HG03378 (cell line): ENCODE measurements at regions not wholly inside any gene's neighbourhood (a gene's known extent, or its start where the extent isn't known, plus 50 kb on each side); places are given as distances from the start of the nearest gene placed in this dataset.

ENCODE experiments used
- ATAC-seq: cut with Tn5 transposase; IDR thresholded peaks from one replicate; pipeline ENCODE4 v1.9.1; 2021; ENCODE audit warnings: mild to moderate bottlenecking, moderate library complexity; ENCODE audit not compliant: unreplicated experiment

DNA sequence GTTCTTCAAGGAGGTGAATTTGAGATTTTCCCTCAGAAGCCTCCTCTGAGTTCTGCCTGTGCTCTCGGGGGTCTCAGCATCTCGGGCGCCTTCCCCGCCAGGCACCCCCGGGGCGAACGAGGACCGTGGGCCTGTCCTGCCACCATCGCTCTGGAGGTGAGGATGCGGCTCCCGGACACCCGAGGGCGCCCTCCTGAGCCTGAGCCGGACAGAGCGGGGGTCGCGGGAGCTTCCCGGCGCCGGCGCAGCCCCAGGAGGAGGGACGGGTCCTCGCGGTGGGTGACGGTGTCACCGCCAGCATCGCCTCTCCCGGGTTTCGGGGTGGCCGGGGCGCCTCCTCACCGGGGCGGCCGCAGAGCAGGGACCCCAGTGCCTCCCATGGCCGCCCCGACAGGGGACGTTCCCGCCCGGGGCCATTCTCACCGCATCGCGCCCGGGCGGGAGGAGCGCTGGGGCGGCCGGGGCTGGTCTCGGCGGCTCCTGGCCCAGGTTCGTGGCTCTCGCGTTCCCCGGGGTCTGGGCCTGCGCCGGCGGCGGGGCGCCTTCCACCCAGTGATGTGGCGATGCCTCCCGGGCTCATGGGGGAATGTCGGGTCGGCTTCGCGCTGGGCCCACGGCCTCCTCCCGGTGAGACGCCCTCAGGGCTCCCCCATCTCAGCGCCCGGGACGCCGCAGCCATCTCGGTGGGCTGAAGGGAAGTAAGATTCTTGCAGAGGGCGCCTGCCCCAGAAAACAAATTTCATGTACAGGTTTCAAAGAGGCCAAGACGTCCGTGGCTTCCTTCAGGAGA is 210.5 kb downstream of the ERMARD start:
- no peak for ATAC-seq

GRCh38 chr6:169960886-169961611 is 209.6 kb downstream of the ERMARD start:
- ATAC-seq = no peak

DNA sequence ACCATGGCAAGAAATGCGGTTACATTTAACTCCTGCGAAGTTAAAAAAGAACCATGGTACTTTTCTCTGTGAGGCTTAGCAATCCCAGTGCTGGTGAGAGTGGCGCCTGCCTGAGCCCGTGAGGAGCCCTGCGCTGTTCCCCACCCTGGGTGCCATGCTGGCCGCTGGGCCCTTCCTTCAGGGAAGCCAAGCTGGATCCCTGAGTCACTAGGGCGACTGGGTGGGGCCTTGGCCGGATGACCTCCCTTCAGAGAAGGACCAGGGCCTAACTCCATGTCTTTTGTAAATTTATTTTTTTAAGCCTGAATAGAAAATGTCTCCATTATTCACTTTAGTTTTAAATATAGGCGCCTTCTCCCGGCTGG is 209.1 kb downstream of the ERMARD start:
- ATAC-seq = no peak

DNA sequence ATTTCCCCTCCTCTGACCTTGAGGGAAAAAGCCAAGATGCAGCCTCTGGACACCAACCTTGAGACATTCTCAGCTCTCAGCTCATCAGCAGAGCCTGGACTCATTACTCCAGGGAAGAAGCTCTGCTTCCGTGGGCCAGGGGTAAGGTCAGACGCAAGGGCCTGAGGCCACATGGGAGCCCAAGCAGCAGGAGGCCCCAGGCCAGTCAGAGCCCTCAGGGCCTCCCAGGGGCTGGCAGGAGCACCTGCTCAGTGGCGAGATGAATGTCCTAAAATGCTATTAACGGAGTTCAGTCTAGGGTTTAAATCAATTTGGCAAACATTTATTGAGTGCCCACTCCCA is 208.6 kb downstream of the ERMARD start:
- ATAC-seq = no peak

DNA sequence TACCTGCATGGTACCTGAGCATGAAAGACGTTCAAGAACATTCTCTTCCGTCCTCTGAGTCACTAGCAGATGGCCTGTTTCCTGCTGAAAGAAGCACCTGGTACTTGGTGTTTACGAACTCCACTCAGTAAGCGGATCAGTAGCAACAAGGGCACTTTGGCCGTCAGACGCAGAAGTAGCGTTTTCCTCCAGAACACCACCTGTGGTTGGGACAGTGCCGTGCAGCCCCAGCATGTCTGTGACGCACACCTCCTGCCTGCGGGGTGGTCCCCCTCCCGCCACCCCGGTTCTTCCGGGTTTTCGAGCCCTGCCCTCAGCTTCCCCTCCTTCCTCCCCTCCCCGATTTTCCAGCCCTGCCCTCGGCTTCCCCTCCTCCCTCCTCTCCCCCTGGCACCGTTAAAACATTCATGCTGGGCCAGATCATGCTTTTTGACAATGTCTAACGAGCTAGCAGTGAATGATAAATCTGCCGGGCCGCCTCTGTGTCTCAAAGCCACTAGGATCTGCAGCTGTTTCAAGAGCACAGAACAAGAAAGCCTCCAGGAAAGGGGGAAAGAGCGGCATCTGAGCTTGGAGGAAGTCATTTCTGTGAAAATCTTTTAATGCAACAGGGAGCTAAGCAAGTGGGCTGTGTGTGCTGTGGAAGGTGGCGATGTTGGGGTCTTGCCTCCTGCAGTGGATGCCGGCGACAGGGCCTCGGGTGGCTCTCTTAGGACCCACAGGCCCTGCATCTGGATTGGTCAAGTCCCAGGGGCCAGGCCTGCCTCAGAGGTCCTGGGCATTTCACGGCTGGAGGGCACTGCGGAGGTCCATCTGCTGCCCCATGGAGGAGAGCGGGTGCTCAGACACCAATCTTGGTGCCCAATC is 207.9 kb downstream of the ERMARD start:
- ATAC-seq = peak; percentile 93

DNA sequence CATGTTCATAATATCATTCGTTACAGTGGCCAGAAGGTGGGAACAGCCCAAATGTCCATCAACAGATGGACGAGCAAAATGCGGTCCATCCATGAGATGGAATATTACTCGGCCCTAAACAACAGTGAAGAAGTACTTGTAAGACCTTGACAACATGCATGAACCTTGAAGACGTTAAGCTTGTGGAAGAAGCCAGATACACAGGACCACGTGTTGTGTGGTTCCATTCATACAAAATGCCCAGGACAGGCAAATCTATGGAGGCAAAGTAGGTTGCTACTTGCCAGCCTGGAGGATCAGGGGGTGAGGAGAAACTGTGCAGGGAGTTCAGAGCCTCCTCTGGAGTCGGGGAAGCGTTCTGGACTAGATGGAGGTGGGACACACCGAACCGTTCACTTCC is 207.1 kb downstream of the ERMARD start:
- ATAC-seq = no peak

- no peak for ATAC-seq
Observed at GRCh38 chr6:169957351-169957963, 206.0 kb downstream of the ERMARD start.

GRCh38 chr6:169956580-169956979 is 205.2 kb downstream of the ERMARD start:
- no peak for ATAC-seq

- no peak for ATAC-seq
Observed at GRCh38 chr6:169955731-169956437, 204.5 kb downstream of the ERMARD start.

DNA sequence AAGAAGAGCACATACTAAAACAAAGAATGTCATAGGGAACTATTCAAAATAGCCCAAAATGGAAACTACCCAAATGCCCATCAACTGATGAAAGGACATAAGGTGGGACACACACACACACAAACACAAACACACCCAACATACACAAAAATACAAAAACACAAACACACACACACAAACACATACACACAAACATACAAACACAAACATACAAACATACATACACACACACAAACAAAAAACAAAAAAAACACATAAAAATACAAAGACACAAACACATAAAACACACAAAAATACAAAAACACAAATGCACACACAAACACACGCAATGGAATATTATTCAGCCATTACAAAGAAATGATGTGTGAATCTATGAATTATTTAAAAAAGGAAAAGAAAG is 203.6 kb downstream of the ERMARD start:
- ATAC-seq = no peak

- no peak for ATAC-seq
Observed at GRCh38 chr6:169953686-169954085, 202.3 kb downstream of the ERMARD start.

GRCh38 chr6:169950558-169950957 is 199.1 kb downstream of the ERMARD start:
- ATAC-seq = no peak

DNA sequence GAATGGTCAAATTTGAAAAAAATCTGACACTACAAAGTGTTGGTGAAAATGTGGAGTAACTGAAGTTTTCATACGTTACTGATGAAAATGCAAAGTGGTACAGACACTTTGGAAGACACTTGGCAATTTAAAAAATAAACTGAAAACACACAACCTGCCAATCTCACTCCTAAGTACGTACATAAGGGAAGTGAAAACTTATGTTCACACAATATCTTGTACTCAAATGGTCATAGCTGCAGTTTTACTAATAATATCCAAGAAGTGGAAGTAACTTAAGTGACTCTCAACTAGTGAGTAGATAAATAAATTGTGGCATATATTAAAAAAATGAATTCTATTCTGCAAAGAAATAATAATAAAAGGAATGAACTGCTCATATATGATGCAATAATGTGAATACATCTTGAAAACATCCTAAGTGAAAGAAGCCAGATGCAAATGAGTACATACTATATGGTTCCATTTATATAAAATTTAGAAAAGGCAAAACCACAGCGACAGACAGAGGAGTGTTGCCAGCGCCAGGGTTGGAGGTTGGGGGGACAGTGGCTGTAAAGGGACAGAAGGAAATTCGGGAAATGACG is 198.2 kb downstream of the ERMARD start:
- ATAC-seq = no peak

DNA sequence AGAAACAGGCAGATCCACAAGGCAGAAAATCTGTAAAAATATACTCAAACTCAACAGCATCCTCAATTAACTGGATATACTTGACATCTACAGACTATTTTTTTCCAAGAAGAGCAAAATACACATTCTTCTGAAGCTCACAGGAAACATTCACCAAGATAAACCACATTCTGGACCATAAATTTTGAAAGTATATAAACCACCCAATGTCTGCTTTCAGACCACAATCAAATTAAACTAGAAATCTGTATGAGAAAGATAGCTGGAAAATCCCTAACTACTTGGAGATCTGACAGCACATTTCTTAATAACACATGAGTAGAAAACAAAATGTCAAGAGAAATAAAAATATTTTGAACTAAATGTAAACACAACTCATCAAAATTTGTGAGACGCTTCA is 195.5 kb downstream of the ERMARD start:
- no peak for ATAC-seq

DNA sequence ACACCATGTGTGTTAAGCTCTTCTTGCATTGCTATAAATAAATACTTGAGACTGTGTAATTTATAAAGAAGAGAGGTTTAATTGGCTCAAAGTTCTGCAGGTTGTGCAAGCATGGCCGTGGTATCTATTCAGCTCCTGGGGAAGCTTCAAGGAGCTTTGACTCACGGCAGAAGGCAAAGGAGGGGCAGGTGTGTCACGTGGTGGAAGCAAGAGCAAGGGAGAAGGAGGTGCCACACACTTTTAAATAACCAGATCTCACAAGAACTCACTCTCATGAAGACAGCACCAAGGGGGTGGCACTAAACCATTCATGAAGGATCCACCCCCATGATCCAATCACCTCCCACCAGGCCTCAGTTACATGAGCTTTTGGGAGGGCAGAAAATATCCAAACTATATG is 193.7 kb downstream of the ERMARD start:
- no peak for ATAC-seq

- ATAC-seq = no peak
Observed at GRCh38 chr6:169944415-169944814, 193.0 kb downstream of the ERMARD start.

DNA sequence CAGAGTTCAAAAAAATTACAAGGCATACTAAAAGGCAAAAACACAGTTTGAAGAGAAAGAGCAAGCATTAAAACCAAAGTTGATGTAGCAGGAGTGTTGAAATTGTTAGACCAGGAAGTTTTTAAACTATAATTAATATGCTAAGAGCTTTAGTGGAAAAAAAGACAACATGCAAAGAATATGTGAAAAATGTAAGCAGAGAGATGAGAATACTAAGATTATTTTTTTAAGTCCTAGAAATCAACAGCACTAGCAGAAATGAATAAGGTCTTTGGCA is 192.6 kb downstream of the ERMARD start:
- no peak for ATAC-seq

DNA sequence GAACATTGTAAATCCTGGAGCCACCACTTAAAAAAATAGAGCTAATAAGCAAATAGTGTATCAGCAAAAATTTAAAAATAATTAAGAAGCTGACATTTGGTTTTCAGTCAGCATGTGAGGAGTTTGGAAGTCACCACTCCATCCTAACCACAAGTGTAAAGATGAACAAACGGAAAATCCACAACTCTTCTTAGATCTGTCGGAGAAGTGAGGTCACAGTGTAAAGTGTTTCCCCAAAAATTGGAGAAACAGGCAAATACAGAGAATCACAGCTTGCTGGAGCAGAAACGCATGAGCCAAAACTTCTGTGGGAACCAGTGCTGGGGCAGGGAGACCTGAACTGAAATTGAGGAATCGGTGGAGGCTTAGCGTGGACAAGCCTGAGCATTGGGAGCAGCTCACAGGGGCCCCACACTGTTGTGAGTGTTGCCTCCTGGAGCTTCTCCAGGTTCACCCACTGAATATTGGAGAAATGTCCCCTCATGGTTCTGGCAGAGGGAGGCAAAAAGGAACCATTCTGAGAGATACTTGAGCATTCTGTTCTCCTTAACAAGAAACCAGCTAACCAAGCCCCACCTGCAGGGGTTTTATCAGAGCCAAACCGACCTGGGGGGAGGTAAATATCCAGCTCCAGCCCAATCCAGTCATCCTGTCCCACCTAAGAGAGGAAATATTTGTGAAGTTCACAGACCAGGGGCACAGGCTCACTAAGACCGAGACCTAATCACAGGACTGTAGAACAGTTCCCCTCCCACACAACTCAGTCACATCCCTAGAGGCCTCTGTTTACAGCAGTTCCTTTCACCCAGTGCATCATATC is 192.0 kb downstream of the ERMARD start:
- no peak for ATAC-seq

DNA sequence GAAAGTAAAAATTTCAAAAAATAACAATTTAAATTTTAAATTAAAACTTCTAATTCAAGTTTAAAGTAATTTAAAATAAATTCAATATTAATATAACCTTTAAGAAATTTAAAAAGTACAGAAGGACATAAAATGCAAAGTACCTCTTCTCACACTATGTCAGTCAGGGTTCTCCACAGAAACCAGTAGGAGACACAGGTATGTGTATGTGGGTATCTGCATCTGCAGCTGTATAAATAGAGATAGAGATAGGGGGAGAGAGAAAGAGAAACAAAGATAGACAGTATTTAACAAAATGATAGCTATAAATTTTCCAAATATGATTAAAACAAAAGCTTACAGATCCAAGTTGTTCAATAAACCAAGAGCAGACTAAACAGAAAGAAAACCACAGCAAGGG is 190.8 kb downstream of the ERMARD start:
- ATAC-seq = no peak
